Smooth muscle cell (in vitro differentiated cells): ENCODE measurements at regions not wholly inside any gene's neighbourhood (a gene's known extent, or its start where the extent isn't known, plus 50 kb on each side); places are given as distances from the start of the nearest gene placed in this dataset.

Experiments used
- DNase-seq: peaks from one replicate; lab custom pipeline; 2025; ENCODE audit not compliant: unreplicated experiment; lab: John Stamatoyannopoulos, UW
- H2AFZ ChIP-seq: fragments of 200-600 bp; sonication (generic); 2 replicates; pipeline ENCODE4 v1.6.0; 2016; ENCODE audit warnings: antibody characterized with exemption, low read depth, mild to moderate bottlenecking
- H3F3A ChIP-seq: fragments of 200-600 bp; sonication (generic); 2 replicates; pipeline ENCODE4 v1.6.0; 2017; ENCODE audit warnings: antibody characterized with exemption, low read depth
- H3K27ac ChIP-seq: fragments of 200-600 bp; sonication (generic); 2 replicates; pipeline ENCODE4 v1.5.1; 2016; ENCODE audit warnings: low read depth, mild to moderate bottlenecking
- H3K27me3 ChIP-seq: fragments of 200-600 bp; sonication (generic); 2 replicates; pipeline ENCODE4 v1.6.1; 2016; ENCODE audit warnings: low read depth, mild to moderate bottlenecking
- H3K36me3 ChIP-seq: fragments of 200-600 bp; sonication (generic); 2 replicates; pipeline ENCODE4 v1.5.1; 2016; ENCODE audit warnings: low read depth
- H3K4me1 ChIP-seq: fragments of 200-600 bp; sonication (generic); 2 replicates; pipeline ENCODE4 v1.5.1; 2016; ENCODE audit warnings: low read depth
- H3K4me2 ChIP-seq: fragments of 200-600 bp; sonication (generic); 2 replicates; pipeline ENCODE4 v1.6.0; 2016; ENCODE audit warnings: mild to moderate bottlenecking
- H3K4me3 ChIP-seq: fragments of 200-600 bp; sonication (generic); 2 replicates; pipeline ENCODE4 v1.5.1; 2016; ENCODE audit warnings: mild to moderate bottlenecking
- H3K79me2 ChIP-seq: fragments of 200-600 bp; sonication (generic); 2 replicates; pipeline ENCODE4 v1.6.0; 2016; ENCODE audit warnings: low read depth, mild to moderate bottlenecking
- H3K9ac ChIP-seq: fragments of 200-600 bp; sonication (generic); 2 replicates; pipeline ENCODE4 v1.6.0; 2016; ENCODE audit warnings: low read depth
- H3K9me3 ChIP-seq: fragments of 200-600 bp; sonication (generic); replicated peaks from 2 replicates; pipeline ENCODE4 v1.5.1; 2016; ENCODE audit warnings: low read depth
- H4K20me1 ChIP-seq: fragments of 200-600 bp; sonication (generic); 2 replicates; pipeline ENCODE4 v1.6.0; 2016; ENCODE audit warnings: low read depth
- WGBS: methylation state at CpG from one replicate; pipeline ENCODE4 v1.1.7; 2016; ENCODE audit warnings: low lambda C conversion rate; 5-methylcytosine and 5-hydroxymethylcytosine counted together
- TF ChIP-seq, protein P1 (sequence below): fragments of 200-600 bp; sonication (generic); IDR thresholded peaks from 2 replicates; pipeline ENCODE4 v1.5.1; 2017; ENCODE audit warnings: borderline replicate concordance, mild to moderate bottlenecking, antibody characterized with exemption; ENCODE audit not compliant: insufficient read depth, poor library complexity, severe bottlenecking

DNA sequence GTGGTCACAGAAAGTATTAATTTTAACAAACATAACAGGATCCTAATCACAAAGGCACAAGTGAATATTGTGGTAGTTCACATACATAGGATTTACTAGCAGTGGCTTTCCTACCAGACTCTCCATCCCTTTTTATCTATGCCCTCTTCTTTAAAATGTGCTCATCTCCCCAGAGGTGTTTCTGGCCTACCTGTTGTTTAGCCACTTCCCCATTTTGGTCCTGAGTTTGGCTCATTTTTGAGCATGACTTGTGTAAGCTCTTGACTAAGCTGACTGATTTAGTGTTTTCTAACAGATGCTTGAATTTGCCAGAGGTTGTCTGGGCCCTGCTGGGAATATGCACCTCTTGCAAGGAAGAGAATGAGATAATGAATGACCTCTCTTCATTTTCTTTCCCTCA, 517.7 kb upstream of the CLINT1 start:
- H3K27me3 ChIP-seq, result no peaks in the 10 kb centered on the region
- H3K4me1 ChIP-seq, result peaks cover 10% of the 10 kb centered on the region
- H3K79me2 ChIP-seq, result no peaks in the 10 kb centered on the region
- no peak for DNase-seq
- H3K27ac ChIP-seq, result no peak overlapping the region
- H3K9ac ChIP-seq, result no peak overlapping the region
- H4K20me1 ChIP-seq, result no peaks in the 10 kb centered on the region
- peaks cover 4% of the 10 kb centered on the region for H3F3A ChIP-seq
- H2AFZ ChIP-seq, result no peak overlapping the region
- no peaks in the 10 kb centered on the region for H3K36me3 ChIP-seq
- no peak overlapping the region for H3K4me2 ChIP-seq
- TF ChIP-seq, protein P1, sequence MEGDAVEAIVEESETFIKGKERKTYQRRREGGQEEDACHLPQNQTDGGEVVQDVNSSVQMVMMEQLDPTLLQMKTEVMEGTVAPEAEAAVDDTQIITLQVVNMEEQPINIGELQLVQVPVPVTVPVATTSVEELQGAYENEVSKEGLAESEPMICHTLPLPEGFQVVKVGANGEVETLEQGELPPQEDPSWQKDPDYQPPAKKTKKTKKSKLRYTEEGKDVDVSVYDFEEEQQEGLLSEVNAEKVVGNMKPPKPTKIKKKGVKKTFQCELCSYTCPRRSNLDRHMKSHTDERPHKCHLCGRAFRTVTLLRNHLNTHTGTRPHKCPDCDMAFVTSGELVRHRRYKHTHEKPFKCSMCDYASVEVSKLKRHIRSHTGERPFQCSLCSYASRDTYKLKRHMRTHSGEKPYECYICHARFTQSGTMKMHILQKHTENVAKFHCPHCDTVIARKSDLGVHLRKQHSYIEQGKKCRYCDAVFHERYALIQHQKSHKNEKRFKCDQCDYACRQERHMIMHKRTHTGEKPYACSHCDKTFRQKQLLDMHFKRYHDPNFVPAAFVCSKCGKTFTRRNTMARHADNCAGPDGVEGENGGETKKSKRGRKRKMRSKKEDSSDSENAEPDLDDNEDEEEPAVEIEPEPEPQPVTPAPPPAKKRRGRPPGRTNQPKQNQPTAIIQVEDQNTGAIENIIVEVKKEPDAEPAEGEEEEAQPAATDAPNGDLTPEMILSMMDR, result no peak
- no peak overlapping the region for H3K4me3 ChIP-seq
- no peaks in the 10 kb centered on the region for H3K9me3 ChIP-seq

DNA sequence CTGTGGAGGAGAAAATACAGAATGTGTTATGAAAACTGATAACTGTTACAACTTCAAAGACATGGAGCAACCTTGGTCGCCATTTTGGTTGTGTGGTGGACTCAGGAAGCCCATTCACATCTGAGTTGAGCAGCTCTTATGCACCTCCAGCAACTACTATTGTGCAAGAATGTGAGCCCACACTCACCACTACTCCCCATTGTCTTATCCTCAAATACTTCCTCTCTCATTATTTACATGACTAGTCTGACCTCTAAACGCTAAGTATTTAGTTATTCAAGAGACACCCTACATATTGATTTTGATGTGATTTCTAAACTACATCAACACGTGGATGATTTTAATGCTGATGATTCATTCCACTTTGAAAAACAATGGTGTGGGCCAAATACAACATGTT, 516.6 kb upstream of the CLINT1 start:
- H2AFZ ChIP-seq, result no peak overlapping the region
- no peaks in the 10 kb centered on the region for H3K9me3 ChIP-seq
- H4K20me1 ChIP-seq, result no peaks in the 10 kb centered on the region
- no peaks in the 10 kb centered on the region for H3K79me2 ChIP-seq
- no peaks in the 10 kb centered on the region for H3K27me3 ChIP-seq
- WGBS, result 86% methylated on average over 3 of the region's 3 CpGs
- H3K4me3 ChIP-seq, result no peak overlapping the region
- no peak overlapping the region for H3K4me2 ChIP-seq
- H3K27ac ChIP-seq, result no peak overlapping the region
- no peaks in the 10 kb centered on the region for H3K36me3 ChIP-seq
- H3K9ac ChIP-seq, result no peak overlapping the region
- TF ChIP-seq, protein P1, result no peak
- peaks cover 10% of the 10 kb centered on the region for H3K4me1 ChIP-seq
- H3F3A ChIP-seq, result no peaks in the 10 kb centered on the region
- no peak for DNase-seq

DNA sequence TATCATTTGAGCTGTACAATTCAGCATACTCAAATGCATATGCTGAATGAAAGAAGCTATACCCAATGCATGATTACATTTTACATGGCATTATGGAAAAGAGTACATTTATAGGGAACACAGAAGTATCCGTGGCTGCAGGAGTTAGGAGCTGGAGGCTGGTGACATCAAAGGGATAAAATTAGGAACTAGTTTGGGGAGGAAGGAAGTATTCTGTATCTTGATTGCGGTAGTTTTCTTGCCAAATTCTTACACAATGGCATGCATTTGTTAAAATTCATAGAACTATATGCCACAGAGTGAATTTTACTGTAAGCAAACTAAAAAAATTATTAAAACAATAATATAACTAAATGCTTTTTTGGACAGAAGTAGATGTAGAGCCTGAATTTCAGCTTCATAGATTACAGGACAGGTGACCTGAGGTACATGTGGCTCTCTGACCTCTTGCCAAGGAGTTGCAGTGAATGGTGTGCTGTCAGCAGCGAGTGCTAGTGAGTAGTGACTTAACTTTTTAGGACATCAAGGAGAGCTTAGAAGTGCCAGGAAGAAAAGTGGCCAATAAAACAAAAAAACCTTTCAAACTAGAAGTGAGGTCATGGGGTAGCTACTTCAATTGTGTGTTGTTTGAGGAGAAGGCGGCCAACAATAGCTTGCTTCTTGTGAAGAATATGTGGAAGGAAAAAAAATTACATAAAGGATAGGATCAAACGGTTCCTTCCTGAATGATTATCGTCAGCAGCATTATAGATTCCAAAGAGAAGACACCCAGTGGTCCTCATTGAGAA, 514.9 kb upstream of the CLINT1 start:
- no peak for DNase-seq
- Histone ChIP-seq H3K27ac (no peak overlapping the region), H3K4me3 (no peak overlapping the region), H2AFZ (no peak overlapping the region), H3F3A (no peaks in the 10 kb centered on the region), H3K9me3 (no peaks in the 10 kb centered on the region), H3K9ac (no peak overlapping the region), H4K20me1 (no peaks in the 10 kb centered on the region), H3K79me2 (no peaks in the 10 kb centered on the region), H3K4me1 (peaks cover 5% of the 10 kb centered on the region), H3K36me3 (no peaks in the 10 kb centered on the region), H3K27me3 (no peaks in the 10 kb centered on the region), H3K4me2 (no peak overlapping the region)
- 86% methylated on average over 6 of the region's 6 CpGs for WGBS
- TF ChIP-seq, protein P1, result no peak

DNA sequence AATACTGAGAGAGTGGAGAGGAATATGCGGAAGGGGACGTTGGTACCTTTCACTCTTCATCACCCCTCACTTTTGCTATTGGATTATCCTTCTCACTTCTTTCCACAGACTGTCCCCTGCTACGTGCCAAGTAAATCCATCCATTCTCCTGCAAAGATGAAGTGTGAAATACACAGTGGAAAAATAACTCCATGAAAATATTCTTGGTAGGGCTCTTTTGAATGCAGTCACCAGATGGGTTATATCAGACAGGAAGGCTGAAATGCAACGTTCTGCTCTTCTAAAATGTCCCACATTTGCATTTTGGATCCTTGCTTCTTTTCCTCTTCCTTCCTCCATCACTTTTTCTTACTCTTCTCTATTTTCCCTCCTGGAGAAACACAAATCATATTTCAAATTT, 510.3 kb upstream of the CLINT1 start:
- no peaks in the 10 kb centered on the region for H3K27me3 ChIP-seq
- no peak overlapping the region for H3K4me3 ChIP-seq
- no peaks in the 10 kb centered on the region for H3K4me1 ChIP-seq
- no peak overlapping the region for H3K27ac ChIP-seq
- WGBS, result 87% methylated on average over 4 of the region's 4 CpGs
- H3K9ac ChIP-seq, result no peak overlapping the region
- no peak for DNase-seq
- TF ChIP-seq, protein P1, result no peak
- no peaks in the 10 kb centered on the region for H4K20me1 ChIP-seq
- H2AFZ ChIP-seq, result no peak overlapping the region
- no peaks in the 10 kb centered on the region for H3F3A ChIP-seq
- H3K79me2 ChIP-seq, result no peaks in the 10 kb centered on the region
- no peaks in the 10 kb centered on the region for H3K36me3 ChIP-seq
- no peaks in the 10 kb centered on the region for H3K9me3 ChIP-seq
- H3K4me2 ChIP-seq, result no peak overlapping the region
